ENCODE measurements at regions not wholly inside any gene's neighbourhood (a gene's known extent, or its start where the extent isn't known, plus 50 kb on each side); places are given as distances from the start of the nearest gene placed in this dataset.
A peak's percentile ranks its signal among the peaks of the same experiment; 100 is the strongest.
"Not testable (repeated sequence)": the region's sequence is repeated elsewhere in the genome, so short reads cannot be mapped to it uniquely, and the experiment has no call there.

GRCh38 chr19:30694156-30694755 is 322.1 kb downstream of the ZNF536 start:
- no peak for DNase-seq

GRCh38 chr19:30692879-30693503 is 320.8 kb downstream of the ZNF536 start:
- no peak for DNase-seq

- no peak for DNase-seq
These were observed 320.1 kb downstream of the ZNF536 start for GRCh38 chr19:30692181-30692811.

- DNase-seq, result no peak
These were observed 319.6 kb downstream of the ZNF536 start for GRCh38 chr19:30691819-30692166.

- no peak for DNase-seq
These were observed 319.0 kb downstream of the ZNF536 start for GRCh38 chr19:30690935-30691818.

GRCh38 chr19:30690525-30690924 is 318.3 kb downstream of the ZNF536 start:
- DNase-seq, result no peak

GRCh38 chr19:30689474-30689873 is 317.3 kb downstream of the ZNF536 start:
- no peak for DNase-seq

- DNase-seq, result no peak
These were observed 316.5 kb downstream of the ZNF536 start for GRCh38 chr19:30688696-30689095.

GRCh38 chr19:30686826-30687566 is 314.8 kb downstream of the ZNF536 start:
- DNase-seq, result no peak

- DNase-seq, result no peak
These were observed 314.1 kb downstream of the ZNF536 start for GRCh38 chr19:30686176-30686820.

GRCh38 chr19:30685426-30686000 is 313.3 kb downstream of the ZNF536 start:
- no peak for DNase-seq

- DNase-seq, result no peak
These were observed 312.4 kb downstream of the ZNF536 start for GRCh38 chr19:30684613-30685012.

- peak in 1 of 2 experiments; percentile 66 for DNase-seq
These were observed 310.9 kb downstream of the ZNF536 start for GRCh38 chr19:30682999-30683536.

- no peak for DNase-seq
These were observed 310.2 kb downstream of the ZNF536 start for GRCh38 chr19:30682146-30682998.

GRCh38 chr19:30681162-30682100 is 309.2 kb downstream of the ZNF536 start:
- no peak for DNase-seq

GRCh38 chr19:30680399-30680798 is 308.2 kb downstream of the ZNF536 start:
- DNase-seq, result not testable (repeated sequence)

GRCh38 chr19:30679789-30680188 is 307.6 kb downstream of the ZNF536 start:
- no peak for DNase-seq

- no peak for DNase-seq
These were observed 307.0 kb downstream of the ZNF536 start for GRCh38 chr19:30679153-30679702.

GRCh38 chr19:30678168-30678567 is 306.0 kb downstream of the ZNF536 start:
- DNase-seq, result no peak
